H1 (cell line): ENCODE measurements at regions not wholly inside any gene's neighbourhood (a gene's known extent, or its start where the extent isn't known, plus 50 kb on each side); places are given as distances from the start of the nearest gene placed in this dataset.

ENCODE experiments used
- CTCF ChIA-PET: fragments of 300-600 bp; sonication (Branson Sonifier 250); formaldehyde crosslinking; loops from one replicate; lab custom pipeline; 2021; ENCODE audit not compliant: partially characterized antibody; lab: Charles Lee
- POLR2A ChIA-PET: fragments of 300-600 bp; sonication (Branson Sonifier 250); formaldehyde crosslinking; loops from one replicate; lab custom pipeline; 2021; ENCODE audit warnings: inconsistent platforms; ENCODE audit not compliant: partially characterized antibody; lab: Charles Lee
- DNase-seq, 2 experiments: peaks; one replicate each; pipeline versions ENCODE4 v3.0.0 to v3.0.0-alpha.2; 2010 to 2022; ENCODE audit warnings: low spot score in 2 of 2, low read depth in 1 of 2, mixed read lengths in 1 of 2
- FAIRE-seq: peaks from 2 replicates; lab custom pipeline; 2011; peaks lifted over from hg19 to GRCh38; lab: Jason Lieb, UNC
- H2AFZ ChIP-seq: 2 replicates; pipeline ENCODE4 v1.8.1; 2012; ENCODE audit warnings: low read length, inconsistent platforms
- H2AK5ac ChIP-seq: 2 replicates; pipeline ENCODE4 v1.6.1; 2013; ENCODE audit warnings: low read depth, low read length
- H2BK120ac ChIP-seq: replicated peaks from 2 replicates; pipeline ENCODE3; 2013; ENCODE audit warnings: low read depth, low read length, inconsistent platforms
- H2BK12ac ChIP-seq: 2 replicates; pipeline ENCODE4 v1.6.1; 2013; ENCODE audit warnings: low read depth, low read length
- H2BK15ac ChIP-seq: 2 replicates; pipeline ENCODE4 v1.6.1; 2013; ENCODE audit warnings: low read length
- H2BK20ac ChIP-seq: 2 replicates; pipeline ENCODE4 v1.6.1; 2013; ENCODE audit warnings: low read length
- H2BK5ac ChIP-seq: 2 replicates; pipeline ENCODE4 v1.6.1; 2013; ENCODE audit warnings: low read depth, low read length
- H3K14ac ChIP-seq: 2 replicates; pipeline ENCODE4 v1.6.1; 2013; ENCODE audit warnings: inconsistent platforms; ENCODE audit not compliant: insufficient read length
- H3K18ac ChIP-seq: 2 replicates; pipeline ENCODE4 v1.6.1; 2013; ENCODE audit warnings: low read length; ENCODE audit errors: extremely low read depth
- H3K23ac ChIP-seq: 2 replicates; pipeline ENCODE4 v1.6.1; 2013; ENCODE audit warnings: inconsistent platforms; ENCODE audit not compliant: insufficient read length
- H3K23me2 ChIP-seq: 2 replicates; pipeline ENCODE4 v1.6.1; 2013; ENCODE audit warnings: low read depth, low read length
- H3K27ac ChIP-seq: 2 replicates; pipeline ENCODE4 v1.6.1; 2011; ENCODE audit warnings: low read depth, low read length, inconsistent platforms
- H3K27me3 ChIP-seq, 4 experiments: replicated peaks in 1 of 4; 1 replicate in 1 of 4; 2 replicates in 3 of 4; pipeline versions ENCODE4 v1.6.1 to v1.8.1; 2011 to 2013; ENCODE audit warnings: low read length in 3 of 4, mild to moderate bottlenecking in 3 of 4, inconsistent platforms in 2 of 4, mixed read lengths in 2 of 4, moderate library complexity in 1 of 4; ENCODE audit not compliant: control insufficient read depth in 3 of 4, insufficient read depth in 3 of 4; ENCODE audit errors: extremely low read depth in 1 of 4
- H3K36me3 ChIP-seq, 4 experiments: 2 replicates each; pipeline versions ENCODE4 v1.6.1 to v1.8.1; 2011 to 2013; ENCODE audit warnings: mild to moderate bottlenecking in 4 of 4, low read length in 3 of 4, moderate library complexity in 2 of 4, control low read depth in 1 of 4, inconsistent platforms in 1 of 4; ENCODE audit not compliant: insufficient read depth in 4 of 4, control insufficient read depth in 2 of 4
- H3K4ac ChIP-seq: replicated peaks from 2 replicates; pipeline ENCODE3; 2013; ENCODE audit warnings: low read length, low read depth, mixed read lengths, inconsistent platforms; ENCODE audit not compliant: insufficient read length
- H3K4me1 ChIP-seq, 4 experiments: replicated peaks in 1 of 4; 1 replicate in 1 of 4; 2 replicates in 3 of 4; pipeline versions ENCODE4 v1.6.1 to v1.8.1; 2011 to 2013; ENCODE audit warnings: low read length in 3 of 4, inconsistent platforms in 2 of 4, mixed read lengths in 1 of 4; ENCODE audit not compliant: insufficient read depth in 4 of 4, control insufficient read depth in 3 of 4
- H3K4me2 ChIP-seq, 2 experiments: 2 replicates each; pipeline versions ENCODE4 v1.6.1 to v1.8.1; 2011 to 2013; ENCODE audit warnings: low read depth in 2 of 2, low read length in 2 of 2, control low read depth in 1 of 2, inconsistent platforms in 1 of 2, mild to moderate bottlenecking in 1 of 2; ENCODE audit not compliant: insufficient read depth in 1 of 2
- H3K4me3 ChIP-seq, 4 experiments: fragments of 200-600, 300-600 bp in 1 of 4; sonication (generic), shearing (Covaris generic), sonication (Bioruptor Twin) in 1 of 4; 2 replicates each; pipeline versions ENCODE4 v1.5.1 to v1.8.1; 2011 to 2016; ENCODE audit warnings: low read length in 4 of 4, low read depth in 3 of 4, control low read depth in 2 of 4, inconsistent platforms in 2 of 4, mild to moderate bottlenecking in 2 of 4, mixed read lengths in 1 of 4, moderate library complexity in 1 of 4; ENCODE audit not compliant: insufficient read depth in 2 of 4; ENCODE audit errors: extremely low read depth in 1 of 4
- H3K56ac ChIP-seq: replicated peaks from 2 replicates; pipeline ENCODE3; 2013; ENCODE audit warnings: low read depth, mild to moderate bottlenecking, mixed read lengths, low read length, inconsistent platforms; ENCODE audit not compliant: insufficient read length
- H3K79me1 ChIP-seq: 2 replicates; pipeline ENCODE4 v1.6.1; 2013; ENCODE audit warnings: low read depth, low read length, control low read depth
- H3K79me2 ChIP-seq, 2 experiments: 2 replicates each; pipeline versions ENCODE4 v1.6.1 to v1.8.1; 2012 to 2013; ENCODE audit warnings: low read length in 2 of 2, mild to moderate bottlenecking in 2 of 2, inconsistent platforms in 1 of 2; ENCODE audit not compliant: insufficient read depth in 2 of 2, control insufficient read depth in 1 of 2
- H3K9ac ChIP-seq, 4 experiments: replicated peaks in 1 of 4; 1 replicate in 1 of 4; 2 replicates in 3 of 4; pipeline versions ENCODE4 v1.6.1 to v1.8.1; 2011 to 2013; ENCODE audit warnings: low read depth in 3 of 4, low read length in 3 of 4, control low read depth in 2 of 4, mild to moderate bottlenecking in 2 of 4, moderate library complexity in 2 of 4, inconsistent platforms in 1 of 4; ENCODE audit errors: extremely low read depth in 1 of 4
- H3K9me3 ChIP-seq, 2 experiments: 2 replicates each; pipeline versions ENCODE4 v1.6.1 to v1.8.1; 2012 to 2013; ENCODE audit warnings: mild to moderate bottlenecking in 2 of 2, moderate library complexity in 2 of 2, control low read depth in 1 of 2, inconsistent platforms in 1 of 2, low read depth in 1 of 2, low read length in 1 of 2, mixed read lengths in 1 of 2; ENCODE audit not compliant: insufficient read depth in 2 of 2
- H4K20me1 ChIP-seq, 2 experiments: replicated peaks in 1 of 2; 2 replicates each; pipeline versions ENCODE3 to v1.8.1; 2011 to 2013; ENCODE audit warnings: inconsistent platforms in 2 of 2, low read length in 2 of 2, mild to moderate bottlenecking in 1 of 2; ENCODE audit not compliant: insufficient read depth in 2 of 2, control insufficient read depth in 1 of 2
- H4K5ac ChIP-seq: 2 replicates; pipeline ENCODE4 v1.6.1; 2013; ENCODE audit warnings: low read length, low read depth, mixed read lengths, inconsistent platforms; ENCODE audit not compliant: insufficient read length
- H4K8ac ChIP-seq: 2 replicates; pipeline ENCODE4 v1.8.0; 2013; ENCODE audit warnings: mild to moderate bottlenecking, moderate library complexity, low read length, inconsistent platforms; ENCODE audit not compliant: insufficient read depth; ENCODE audit errors: extremely low read depth
- H4K91ac ChIP-seq: replicated peaks from 2 replicates; pipeline ENCODE3; 2013; ENCODE audit warnings: low read length, mixed read lengths, inconsistent platforms; ENCODE audit not compliant: insufficient read length
- CEBPB ChIP-seq: IDR thresholded peaks from 2 replicates; pipeline ENCODE4 v1.6.1; 2012; ENCODE audit warnings: low read depth, low read length
- SIN3A ChIP-seq, 2 experiments: IDR thresholded peaks in 1 of 2; conservative IDR thresholded peaks in 1 of 2; 2 replicates each; pipeline ENCODE4 v1.6.1; 2011 to 2012; ENCODE audit warnings: low read length in 2 of 2, improper control_type of control experiment in 1 of 2, low read depth in 1 of 2, mild to moderate bottlenecking in 1 of 2
- SP1 ChIP-seq: IDR thresholded peaks from 2 replicates; pipeline ENCODE4 v1.6.1; 2011; ENCODE audit warnings: low read depth, low read length

DNA sequence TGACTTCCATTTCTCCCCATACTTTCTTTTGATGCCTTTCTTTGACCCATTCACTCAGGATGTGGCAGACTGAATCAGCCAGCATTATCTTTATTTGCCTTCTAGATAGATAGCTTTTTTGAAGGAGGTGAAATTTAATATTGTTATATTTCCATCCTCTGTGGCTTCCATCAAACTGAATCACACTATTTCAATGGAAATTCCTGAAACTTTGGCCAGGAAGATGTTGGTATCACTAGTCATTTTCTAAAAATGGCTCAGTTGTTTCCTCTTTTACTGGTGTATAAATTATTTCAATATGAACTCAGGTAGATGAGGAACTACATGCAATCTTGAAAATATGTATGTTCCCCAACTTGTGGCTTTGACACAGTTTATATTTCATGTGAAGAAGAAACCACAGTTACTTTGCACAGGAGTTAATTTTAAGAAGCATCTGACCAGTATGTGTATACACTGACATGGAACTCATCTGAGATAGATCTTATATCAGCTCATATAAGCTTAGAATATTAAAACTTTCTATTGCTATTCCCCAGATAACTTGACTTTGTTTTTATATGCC lies 248.3 kb downstream of the CGGBP1 start:
- Histone ChIP-seq H2AK5ac (no peak overlapping the region), H3K4ac (no peak overlapping the region), H3K4me3 (no peak overlapping the region), H4K5ac (no peak overlapping the region), H2BK120ac (no peak overlapping the region), H3K14ac (no peak overlapping the region), H4K91ac (no peak overlapping the region), H3K4me2 (no peak overlapping the region), H3K23ac (no peak overlapping the region), H2BK5ac (no peak overlapping the region), H3K9ac (no peak overlapping the region), H3K79me1 (no peaks in the 10 kb centered on the region), H3K56ac (no peak overlapping the region), H3K4me1 (no peaks in the 10 kb centered on the region), H3K27me3 (no peaks in the 10 kb centered on the region), H3K27ac (no peak overlapping the region), H4K20me1 (no peaks in the 10 kb centered on the region), H2AFZ (no peak overlapping the region), H3K9me3 (peaks cover 0 to 7% of the 10 kb centered on the region in 2 experiments; a peak in 1 of 4 replicates), H3K79me2 (no peaks in the 10 kb centered on the region), H3K36me3 (no peaks in the 10 kb centered on the region), H3K23me2 (no peaks in the 10 kb centered on the region), H4K8ac (no peak overlapping the region), H2BK15ac (no peak overlapping the region), H2BK12ac (no peak overlapping the region), H3K18ac (no peak overlapping the region), H2BK20ac (no peak overlapping the region)
- DNase-seq (no peak), FAIRE-seq (no peak)
- POLR2A ChIA-PET = no interaction called here
- CTCF ChIA-PET = no interaction called here
- TF ChIP-seq CEBPB = no peak
- TF ChIP-seq SIN3A (conservative IDR thresholded peaks at IDR 0.05 in 1 of 2, IDR thresholded peaks at IDR 0.05 in 1 of 2; ENCODE audit: low read depth in 1 of 2, low read length in 2 of 2) = no peak
- no peak for TF ChIP-seq SP1
